ENCODE measurements at regions not wholly inside any gene's neighbourhood (a gene's known extent, or its start where the extent isn't known, plus 50 kb on each side); places are given as distances from the start of the nearest gene placed in this dataset.

DNA sequence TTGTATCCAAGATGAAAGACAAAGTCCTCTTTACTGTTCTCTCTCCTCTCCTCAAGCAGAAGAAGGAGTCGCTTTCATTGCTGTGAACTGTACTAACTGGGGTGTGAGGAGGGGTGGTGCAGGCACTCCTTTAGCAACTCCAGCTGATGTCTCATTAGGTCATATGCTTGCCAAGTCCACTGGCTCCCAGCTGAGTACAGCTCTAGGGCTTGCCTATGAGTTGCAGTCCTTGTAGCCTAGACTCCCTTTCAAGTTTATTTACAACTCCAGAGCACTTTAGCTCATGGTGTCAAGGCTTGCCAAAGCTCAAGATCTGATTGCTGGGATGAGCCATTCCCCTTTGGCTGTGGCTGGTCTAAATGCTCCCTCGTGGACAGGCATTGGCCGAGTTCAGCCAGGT, 55.1 kb upstream of the PDGFD start:
- no peak for TF ChIP-seq CTCF (IDR thresholded peaks at IDR 0.05; ENCODE audit: low read depth, low read length)
- TF ChIP-seq POLR2A (IDR thresholded peaks at IDR 0.05; ENCODE audit: extremely low read depth, insufficient read length), result no peak
- TF ChIP-seq MYC (IDR thresholded peaks at IDR 0.05; ENCODE audit: low read depth, low read length), result no peak
